ENCODE measurements at regions not wholly inside any gene's neighbourhood (a gene's known extent, or its start where the extent isn't known, plus 50 kb on each side); places are given as distances from the start of the nearest gene placed in this dataset.

- Histone ChIP-seq H3K36me3 (ENCODE audit: control insufficient read depth, insufficient read depth, low read length) (no peaks in the 10 kb centered on the region), H3K27me3 (ENCODE audit: control insufficient read depth, insufficient read depth, low read length, poor library complexity, severe bottlenecking) (no peaks in the 10 kb centered on the region), H3K27ac (ENCODE audit: low read depth, low read length) (no peak overlapping the region), H3K9ac (ENCODE audit: extremely low read depth, low read length, poor library complexity, severe bottlenecking) (no peak overlapping the region), H3K9me3 (ENCODE audit: control insufficient read depth, low read length) (no peaks in the 10 kb centered on the region), H3K4me3 (ENCODE audit: low read length) (no peak overlapping the region), H3K4me1 (ENCODE audit: control insufficient read depth, insufficient read depth, low read length) (no peaks in the 10 kb centered on the region)
- no peaks in the 10 kb centered on the region for H3K27me3 Mint-ChIP-seq (ENCODE audit: insufficient read depth)
- TF ChIP-seq, protein P1, sequence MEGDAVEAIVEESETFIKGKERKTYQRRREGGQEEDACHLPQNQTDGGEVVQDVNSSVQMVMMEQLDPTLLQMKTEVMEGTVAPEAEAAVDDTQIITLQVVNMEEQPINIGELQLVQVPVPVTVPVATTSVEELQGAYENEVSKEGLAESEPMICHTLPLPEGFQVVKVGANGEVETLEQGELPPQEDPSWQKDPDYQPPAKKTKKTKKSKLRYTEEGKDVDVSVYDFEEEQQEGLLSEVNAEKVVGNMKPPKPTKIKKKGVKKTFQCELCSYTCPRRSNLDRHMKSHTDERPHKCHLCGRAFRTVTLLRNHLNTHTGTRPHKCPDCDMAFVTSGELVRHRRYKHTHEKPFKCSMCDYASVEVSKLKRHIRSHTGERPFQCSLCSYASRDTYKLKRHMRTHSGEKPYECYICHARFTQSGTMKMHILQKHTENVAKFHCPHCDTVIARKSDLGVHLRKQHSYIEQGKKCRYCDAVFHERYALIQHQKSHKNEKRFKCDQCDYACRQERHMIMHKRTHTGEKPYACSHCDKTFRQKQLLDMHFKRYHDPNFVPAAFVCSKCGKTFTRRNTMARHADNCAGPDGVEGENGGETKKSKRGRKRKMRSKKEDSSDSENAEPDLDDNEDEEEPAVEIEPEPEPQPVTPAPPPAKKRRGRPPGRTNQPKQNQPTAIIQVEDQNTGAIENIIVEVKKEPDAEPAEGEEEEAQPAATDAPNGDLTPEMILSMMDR (conservative IDR thresholded peaks at IDR 0.05): no peak
- no peak for DNase-seq
- H3K9me3 Mint-ChIP-seq: no peaks in the 10 kb centered on the region
- H3K4me1 Mint-ChIP-seq: no peaks in the 10 kb centered on the region
- no peak overlapping the region for H3K27ac Mint-ChIP-seq
- no peak overlapping the region for H3K4me3 Mint-ChIP-seq
- H3K36me3 Mint-ChIP-seq (ENCODE audit: low read depth): no peaks in the 10 kb centered on the region
Measured at GRCh38 chr12:88630561-88630960, 50.3 kb upstream of the KITLG start.
